Gastrocnemius medialis (tissue), 4 donors: ENCODE measurements at regions not wholly inside any gene's neighbourhood (a gene's known extent, or its start where the extent isn't known, plus 50 kb on each side); places are given as distances from the start of the nearest gene placed in this dataset.

Source experiments
- POLR2A ChIP-seq, 2 donors: fragments of 450-650 bp; IDR thresholded peaks; one replicate each; pipeline ENCODE4 v1.6.1; 2017; ENCODE audit warnings: antibody characterized with exemption in 2 of 2, mild to moderate bottlenecking in 2 of 2, moderate library complexity in 2 of 2
- TF ChIP-seq, protein P1 (sequence below), 5 experiments: fragments of 450-650 bp in 3 of 5; fragments of 200-600 bp in 2 of 5; sonication (generic) in 2 of 5; IDR thresholded peaks in 4 of 5; conservative IDR thresholded peaks in 1 of 5; 1 replicate in 4 of 5; 2 replicates in 1 of 5; pipeline ENCODE4 v1.5.1; 2016 to 2019; ENCODE audit warnings: antibody characterized with exemption in 5 of 5, mild to moderate bottlenecking in 3 of 5, moderate library complexity in 3 of 5

DNA sequence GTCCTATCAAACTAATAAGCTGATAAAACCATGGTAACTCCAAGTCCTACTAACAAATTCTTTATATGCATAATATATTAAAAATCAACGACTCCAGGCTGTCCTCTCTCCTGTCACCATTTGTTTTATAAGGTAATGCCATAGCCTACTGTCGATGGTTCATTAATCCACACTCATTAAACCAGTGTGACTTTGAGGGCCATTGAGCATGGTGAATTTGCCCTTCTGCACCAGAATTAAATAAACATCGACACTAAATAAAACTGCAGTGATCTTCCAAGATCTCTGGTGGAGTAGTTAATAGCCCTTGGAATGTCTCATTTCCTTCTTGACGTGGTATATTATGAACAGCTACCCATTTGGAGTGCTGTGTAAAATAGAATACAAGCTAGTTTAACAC, 358.5 kb downstream of the CBLN4 start:
- TF ChIP-seq, protein P1, sequence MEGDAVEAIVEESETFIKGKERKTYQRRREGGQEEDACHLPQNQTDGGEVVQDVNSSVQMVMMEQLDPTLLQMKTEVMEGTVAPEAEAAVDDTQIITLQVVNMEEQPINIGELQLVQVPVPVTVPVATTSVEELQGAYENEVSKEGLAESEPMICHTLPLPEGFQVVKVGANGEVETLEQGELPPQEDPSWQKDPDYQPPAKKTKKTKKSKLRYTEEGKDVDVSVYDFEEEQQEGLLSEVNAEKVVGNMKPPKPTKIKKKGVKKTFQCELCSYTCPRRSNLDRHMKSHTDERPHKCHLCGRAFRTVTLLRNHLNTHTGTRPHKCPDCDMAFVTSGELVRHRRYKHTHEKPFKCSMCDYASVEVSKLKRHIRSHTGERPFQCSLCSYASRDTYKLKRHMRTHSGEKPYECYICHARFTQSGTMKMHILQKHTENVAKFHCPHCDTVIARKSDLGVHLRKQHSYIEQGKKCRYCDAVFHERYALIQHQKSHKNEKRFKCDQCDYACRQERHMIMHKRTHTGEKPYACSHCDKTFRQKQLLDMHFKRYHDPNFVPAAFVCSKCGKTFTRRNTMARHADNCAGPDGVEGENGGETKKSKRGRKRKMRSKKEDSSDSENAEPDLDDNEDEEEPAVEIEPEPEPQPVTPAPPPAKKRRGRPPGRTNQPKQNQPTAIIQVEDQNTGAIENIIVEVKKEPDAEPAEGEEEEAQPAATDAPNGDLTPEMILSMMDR (IDR thresholded peaks at IDR 0.05 in 4 of 5, conservative IDR thresholded peaks at IDR 0.05 in 1 of 5) = no peak
- TF ChIP-seq POLR2A (IDR thresholded peaks at IDR 0.05) = no peak
